DMS79 treated with DMSO at 0.1 percent for 48 hours (cell line): ENCODE measurements at regions not wholly inside any gene's neighbourhood (a gene's known extent, or its start where the extent isn't known, plus 50 kb on each side); places are given as distances from the start of the nearest gene placed in this dataset.

Experiments
- DNase-seq: peaks from one replicate; lab custom pipeline; 2025; lab: John Stamatoyannopoulos, UW

- no peak for DNase-seq
Measured at GRCh38 chr18:47758000-47758399, 172.5 kb downstream of the SMAD2 start.

- peak; percentile 63 for DNase-seq
Measured at GRCh38 chr18:47756364-47757016, 174.0 kb downstream of the SMAD2 start.

GRCh38 chr18:47755102-47755456, 175.4 kb downstream of the SMAD2 start:
- DNase-seq = no peak

GRCh38 chr18:47754311-47755101, 176.0 kb downstream of the SMAD2 start:
- peak; percentile 38 for DNase-seq

GRCh38 chr18:47752796-47753645, 177.4 kb downstream of the SMAD2 start:
- DNase-seq = no peak

GRCh38 chr18:47750889-47751423, 179.5 kb downstream of the SMAD2 start:
- no peak for DNase-seq

GRCh38 chr18:47749600-47749973, 180.9 kb downstream of the SMAD2 start:
- no peak for DNase-seq

- peak; percentile 34 for DNase-seq
Measured at GRCh38 chr18:47748847-47749599, 181.4 kb downstream of the SMAD2 start.

GRCh38 chr18:47748093-47748796, 182.2 kb downstream of the SMAD2 start:
- DNase-seq = no peak

GRCh38 chr18:47747260-47747795, 183.1 kb downstream of the SMAD2 start:
- DNase-seq = no peak

- DNase-seq = no peak
Measured at GRCh38 chr18:47746615-47747014, 183.8 kb downstream of the SMAD2 start.

- DNase-seq = no peak
Measured at GRCh38 chr18:47745227-47745626, 185.2 kb downstream of the SMAD2 start.

GRCh38 chr18:47737956-47738355, 192.5 kb downstream of the SMAD2 start:
- DNase-seq = no peak

GRCh38 chr18:47737198-47737830, 193.1 kb downstream of the SMAD2 start:
- no peak for DNase-seq

GRCh38 chr18:47736376-47737140, 193.9 kb downstream of the SMAD2 start:
- no peak for DNase-seq

GRCh38 chr18:47735041-47735702, 195.3 kb downstream of the SMAD2 start:
- no peak for DNase-seq

- DNase-seq = no peak
Measured at GRCh38 chr18:47731276-47731675, 199.2 kb downstream of the SMAD2 start.

GRCh38 chr18:47730795-47731194, 199.7 kb downstream of the SMAD2 start:
- no peak for DNase-seq

- no peak for DNase-seq
Measured at GRCh38 chr18:47729356-47729755, 201.1 kb downstream of the SMAD2 start.
